Natural killer cell (primary cell): ENCODE measurements at regions not wholly inside any gene's neighbourhood (a gene's known extent, or its start where the extent isn't known, plus 50 kb on each side); places are given as distances from the start of the nearest gene placed in this dataset.

Experiments used
- ATAC-seq, 3 donors: fragments of 150-1000 bp in 2 of 3; fragments of 200-7000 bp in 1 of 3; cut with Tn5 transposase; 1 replicate in 1 of 3; 2 replicates in 2 of 3; pipeline ENCODE4 v1.10.0; 2021; ENCODE audit warnings: mild to moderate bottlenecking in 2 of 3, moderate library complexity in 2 of 3
- DNase-seq, 2 donors: peaks; one replicate each; pipeline versions ENCODE4 v3.0.0 to v3.0.0-alpha.2; 2013 to 2021; ENCODE audit warnings: mixed read lengths in 1 of 2
- H3K27ac ChIP-seq: one replicate; pipeline ENCODE4 v1.5.1; 2013; ENCODE audit warnings: mild to moderate bottlenecking, low read length
- H3K27me3 ChIP-seq: one replicate; pipeline ENCODE4 v1.6.1; 2013; ENCODE audit warnings: low read length; ENCODE audit not compliant: control insufficient read depth, insufficient read depth
- H3K36me3 ChIP-seq: one replicate; pipeline ENCODE4 v1.6.1; 2013; ENCODE audit warnings: low read length; ENCODE audit not compliant: control insufficient read depth, insufficient read depth
- H3K4me1 ChIP-seq: one replicate; pipeline ENCODE4 v1.6.1; 2013; ENCODE audit warnings: low read length; ENCODE audit not compliant: control insufficient read depth, insufficient read depth
- H3K4me3 ChIP-seq: one replicate; pipeline ENCODE4 v1.5.1; 2013; ENCODE audit warnings: low read length
- H3K9me3 ChIP-seq: one replicate; pipeline ENCODE4 v1.6.1; 2013; ENCODE audit warnings: low read length; ENCODE audit not compliant: control insufficient read depth, insufficient read depth
- H3K27ac Mint-ChIP-seq, 2 donors: one replicate each; pipeline ENCODE4 v1.8.0; 2022; ENCODE audit warnings: mild to moderate bottlenecking in 2 of 2, mixed read lengths in 2 of 2, moderate library complexity in 1 of 2
- H3K27me3 Mint-ChIP-seq, 2 donors: one replicate each; pipeline ENCODE4 v1.8.0; 2022; ENCODE audit warnings: low read depth in 2 of 2, mixed read lengths in 2 of 2
- H3K36me3 Mint-ChIP-seq: one replicate; pipeline ENCODE4 v1.8.0; 2022; ENCODE audit warnings: mixed read lengths
- H3K4me1 Mint-ChIP-seq, 2 donors: one replicate each; pipeline ENCODE4 v1.8.0; 2022; ENCODE audit warnings: mixed read lengths in 2 of 2
- H3K4me3 Mint-ChIP-seq: one replicate; pipeline ENCODE4 v1.8.0; 2022; ENCODE audit warnings: mild to moderate bottlenecking, moderate library complexity, mixed read lengths
- H3K9me3 Mint-ChIP-seq, 2 donors: one replicate each; pipeline ENCODE4 v1.8.0; 2022; ENCODE audit warnings: mixed read lengths in 2 of 2
- CTCF ChIP-seq: fragments of 200-600 bp; IDR thresholded peaks from one replicate; pipeline ENCODE4 v1.8.0; 2022; ENCODE audit warnings: antibody characterized with exemption
- WGBS: methylation state at CpG from one replicate; pipeline ENCODE4 v1.1.7; 2013; ENCODE audit warnings: missing lambda C conversion rate; ENCODE audit not compliant: insufficient coverage; 5-methylcytosine and 5-hydroxymethylcytosine counted together
- intact Hi-C: fragments of 100-400 bp; cut with micrococcal nuclease; formaldehyde crosslinking; loops from one replicate; pipeline ENCODE4 v1.14.2; 2022

- Histone ChIP-seq H3K27me3 (no peaks in the 10 kb centered on the region), H3K4me3 (no peak overlapping the region), H3K36me3 (no peaks in the 10 kb centered on the region), H3K4me1 (no peaks in the 10 kb centered on the region), H3K9me3 (no peaks in the 10 kb centered on the region), H3K27ac (no peak overlapping the region)
- Mint-ChIP-seq H3K4me1 (no peaks in the 10 kb centered on the region), H3K9me3 (no peaks in the 10 kb centered on the region), H3K36me3 (no peaks in the 10 kb centered on the region), H3K4me3 (no peak overlapping the region), H3K27ac (no peak overlapping the region), H3K27me3 (peaks cover 0 to 7% of the 10 kb centered on the region in 2 donors)
- WGBS: 97% methylated on average over 4 of the region's 4 CpGs
- ATAC-seq (no peak), DNase-seq (no peak)
- intact Hi-C loops: no loop called here
- no peak for TF ChIP-seq CTCF
Measured at GRCh38 chr5:82861701-82862100, 215.5 kb downstream of the TMEM167A start.

DNA sequence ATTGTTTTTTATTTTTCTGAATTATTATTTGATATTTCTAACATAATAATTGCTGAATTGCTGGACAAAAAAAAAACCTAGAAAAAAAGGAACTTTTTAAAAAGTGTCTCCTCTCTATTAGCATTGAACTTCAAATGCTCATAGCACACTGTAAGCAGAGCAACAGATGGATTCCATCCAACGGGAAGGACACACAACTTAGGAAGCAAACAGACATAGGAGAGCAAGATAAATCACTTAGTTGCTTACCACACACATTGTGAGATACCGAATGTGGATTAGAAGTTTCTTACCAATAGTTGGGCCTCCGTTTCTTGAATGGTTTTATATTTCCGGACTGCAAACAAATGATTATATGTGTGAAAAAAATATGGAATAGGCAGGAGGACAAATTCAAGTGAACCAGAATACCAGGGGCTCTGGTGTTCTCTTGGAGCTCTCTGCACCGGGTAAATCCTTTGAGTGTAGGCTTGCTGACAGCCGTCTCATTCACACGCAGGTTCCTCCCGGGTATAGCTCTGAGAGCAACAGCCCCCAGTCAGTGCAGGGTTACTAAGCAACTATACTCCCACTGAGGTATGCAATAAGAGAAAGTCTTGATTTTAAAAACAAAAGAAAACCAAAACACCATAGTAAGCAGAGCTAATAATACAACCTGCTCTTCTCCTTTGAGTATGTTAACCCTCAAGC lies 217.6 kb downstream of the TMEM167A start:
- no peak overlapping the region for H3K4me3 ChIP-seq
- H3K27me3 ChIP-seq: no peaks in the 10 kb centered on the region
- H3K36me3 ChIP-seq: no peaks in the 10 kb centered on the region
- WGBS: 83% methylated on average over 7 of the region's 8 CpGs
- Mint-ChIP-seq H3K27me3 (peaks cover 0 to 4% of the 10 kb centered on the region in 2 donors), H3K4me1 (no peaks in the 10 kb centered on the region), H3K4me3 (no peak overlapping the region), H3K36me3 (no peaks in the 10 kb centered on the region), H3K27ac (no peak overlapping the region), H3K9me3 (no peaks in the 10 kb centered on the region)
- no peak for DNase-seq
- no peaks in the 10 kb centered on the region for H3K4me1 ChIP-seq
- no peaks in the 10 kb centered on the region for H3K9me3 ChIP-seq
- TF ChIP-seq CTCF: no peak
- intact Hi-C loops: no loop called here
- no peak for ATAC-seq
- H3K27ac ChIP-seq: no peak overlapping the region

DNA sequence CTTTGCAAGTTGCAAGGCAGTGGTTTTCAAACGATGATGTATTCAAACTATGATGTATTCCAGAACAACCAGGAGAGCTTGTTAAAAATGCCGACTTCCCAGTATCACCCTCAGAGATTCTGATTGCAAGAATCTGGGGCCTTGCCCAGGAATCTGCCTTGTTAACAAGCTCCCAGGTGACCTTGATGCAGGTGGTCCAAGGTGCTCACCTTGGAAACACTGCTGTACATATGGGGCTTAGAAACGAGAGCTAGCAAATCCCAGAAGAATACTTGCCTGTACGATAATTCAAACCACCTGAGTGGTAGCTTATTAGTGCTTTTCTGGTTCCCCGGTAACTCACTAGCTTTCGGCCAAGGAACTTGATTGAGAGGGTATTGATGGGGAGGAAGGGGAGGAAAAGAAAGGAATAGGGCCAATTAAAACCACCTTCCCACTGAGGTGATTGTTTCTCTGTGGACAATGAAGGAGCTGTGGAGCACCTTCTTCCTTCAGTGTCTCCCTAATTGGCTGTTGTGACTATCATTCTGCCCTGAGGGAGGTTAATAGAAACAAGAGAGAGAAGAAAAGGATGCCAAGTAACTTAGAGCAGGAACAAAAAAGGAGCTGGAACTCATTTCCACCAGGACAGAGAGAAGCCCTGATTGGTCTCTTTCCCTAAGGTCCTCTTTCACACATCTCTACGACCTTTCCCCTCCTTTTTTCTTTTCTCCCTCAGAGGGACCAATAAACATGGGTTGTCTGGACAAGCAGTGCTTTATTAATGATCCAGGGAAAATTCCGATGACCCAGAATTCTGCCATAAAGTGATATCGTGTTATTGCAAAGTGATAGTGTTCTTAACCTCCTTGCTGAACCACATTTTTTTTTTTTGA lies 218.8 kb downstream of the TMEM167A start:
- H3K9me3 ChIP-seq: no peaks in the 10 kb centered on the region
- H3K4me3 Mint-ChIP-seq: no peak overlapping the region
- H3K27me3 ChIP-seq: no peaks in the 10 kb centered on the region
- no peak for DNase-seq
- H3K4me1 ChIP-seq: no peaks in the 10 kb centered on the region
- WGBS: 87% methylated on average over 9 of the region's 9 CpGs
- H3K36me3 ChIP-seq: no peaks in the 10 kb centered on the region
- H3K27ac Mint-ChIP-seq: no peak overlapping the region
- H3K27me3 Mint-ChIP-seq: no peaks in the 10 kb centered on the region
- intact Hi-C loops: no loop called here
- no peak for TF ChIP-seq CTCF
- no peaks in the 10 kb centered on the region for H3K36me3 Mint-ChIP-seq
- H3K4me1 Mint-ChIP-seq: no peaks in the 10 kb centered on the region
- ATAC-seq: no peak
- H3K27ac ChIP-seq: no peak overlapping the region
- H3K4me3 ChIP-seq: no peak overlapping the region
- no peaks in the 10 kb centered on the region for H3K9me3 Mint-ChIP-seq
